Caco-2 (cell line): ENCODE measurements at regions not wholly inside any gene's neighbourhood (a gene's known extent, or its start where the extent isn't known, plus 50 kb on each side); places are given as distances from the start of the nearest gene placed in this dataset.

Source experiments
- BruUV-seq: library from RNA; stranded (reverse); fragments of 400-500 nt; replicated peaks from 2 replicates; lab custom pipeline; 2021; lab: Mats Ljungman, UMichigan
- CTCF ChIA-PET: fragments of 300-600 bp; sonication (Branson Sonifier 250); formaldehyde crosslinking; loops from one replicate; lab custom pipeline; 2022; ENCODE audit warnings: antibody characterized with exemption; lab: Charles Lee
- POLR2A ChIA-PET: fragments of 300-600 bp; sonication (Branson Sonifier 250); formaldehyde crosslinking; loops from one replicate; lab custom pipeline; 2022; ENCODE audit warnings: antibody characterized with exemption; lab: Charles Lee
- DNase-seq, 2 experiments: peaks; one replicate each; pipeline versions ENCODE4 v3.0.0 to v3.0.0-alpha.2; 2020 to 2022
- H3K27me3 ChIP-seq: replicated peaks from 2 replicates; pipeline ENCODE4 v1.6.0; 2011; ENCODE audit warnings: low read length; ENCODE audit not compliant: control insufficient read depth, insufficient read depth
- H3K36me3 ChIP-seq: 2 replicates; pipeline ENCODE4 v1.5.1; 2011; ENCODE audit warnings: low read length; ENCODE audit not compliant: control insufficient read depth, insufficient read depth
- H3K4me1 ChIP-seq: fragments of 250-450 bp; sonication (Bioruptor Pico); 2 replicates; pipeline ENCODE4 v1.5.1; 2020; ENCODE audit warnings: mild to moderate bottlenecking
- H3K4me3 ChIP-seq: 2 replicates; pipeline ENCODE4 v1.5.1; 2011; ENCODE audit warnings: low read depth, mild to moderate bottlenecking, control low read depth, low read length
- H3K9me3 ChIP-seq: fragments of 250-450 bp; sonication (Bioruptor Pico); 2 replicates; pipeline ENCODE4 v1.5.1; 2020; ENCODE audit warnings: mild to moderate bottlenecking, moderate library complexity
- H3K27ac Mint-ChIP-seq: one replicate; pipeline ENCODE4 v1.8.0; 2022; ENCODE audit warnings: mixed read lengths; ENCODE audit not compliant: unreplicated experiment
- H3K27me3 Mint-ChIP-seq: one replicate; pipeline ENCODE4 v1.8.0; 2022; ENCODE audit warnings: mixed read lengths; ENCODE audit not compliant: insufficient read depth, unreplicated experiment
- H3K36me3 Mint-ChIP-seq: one replicate; pipeline ENCODE4 v1.8.0; 2022; ENCODE audit warnings: mild to moderate bottlenecking, mixed read lengths; ENCODE audit not compliant: insufficient read depth, unreplicated experiment
- H3K4me1 Mint-ChIP-seq: one replicate; pipeline ENCODE4 v1.8.0; 2022; ENCODE audit warnings: low read depth, mixed read lengths; ENCODE audit not compliant: unreplicated experiment
- H3K4me3 Mint-ChIP-seq: one replicate; pipeline ENCODE4 v1.8.0; 2022; ENCODE audit warnings: mild to moderate bottlenecking, moderate library complexity, mixed read lengths; ENCODE audit not compliant: unreplicated experiment
- H3K9me3 Mint-ChIP-seq: one replicate; pipeline ENCODE4 v1.8.0; 2022; ENCODE audit warnings: mixed read lengths; ENCODE audit not compliant: unreplicated experiment
- CTCF ChIP-seq, 2 experiments: fragments of 200-600 bp in 1 of 2; IDR thresholded peaks; 1 replicate in 1 of 2; 2 replicates in 1 of 2; pipeline versions ENCODE4 v1.5.1 to v1.8.0; 2011 to 2022; ENCODE audit warnings: antibody characterized with exemption in 1 of 2, control low read depth in 1 of 2, inconsistent platforms in 1 of 2, low read depth in 1 of 2, low read length in 1 of 2, mild to moderate bottlenecking in 1 of 2, moderate library complexity in 1 of 2; ENCODE audit not compliant: insufficient read depth in 1 of 2, severe bottlenecking in 1 of 2, unreplicated experiment in 1 of 2
- intact Hi-C: fragments of 100-400 bp; cut with micrococcal nuclease; formaldehyde crosslinking; loops from one replicate; pipeline ENCODE4 v1.10.0; 2022; ENCODE audit not compliant: unreplicated experiment

GRCh38 chr2:5945742-5946141, 253.6 kb downstream of the SOX11 start:
- no peak overlapping the region for H3K4me3 ChIP-seq
- no peak overlapping the region for H3K4me3 Mint-ChIP-seq
- ChIA-PET CTCF (no interaction called here), POLR2A (no interaction called here)
- DNase-seq: no peak
- H3K27me3 Mint-ChIP-seq: no peaks in the 10 kb centered on the region
- H3K36me3 Mint-ChIP-seq: no peaks in the 10 kb centered on the region
- no TSS peak for BruUV-seq
- no peaks in the 10 kb centered on the region for H3K9me3 ChIP-seq
- no peaks in the 10 kb centered on the region for H3K36me3 ChIP-seq
- H3K27ac Mint-ChIP-seq: no peak overlapping the region
- TF ChIP-seq CTCF (IDR thresholded peaks at IDR 0.05; ENCODE audit: insufficient read depth in 1 of 2, low read depth in 1 of 2, low read length in 1 of 2, severe bottlenecking in 1 of 2, unreplicated experiment in 1 of 2): no peak
- no peaks in the 10 kb centered on the region for H3K4me1 ChIP-seq
- no peaks in the 10 kb centered on the region for H3K27me3 ChIP-seq
- no peaks in the 10 kb centered on the region for H3K9me3 Mint-ChIP-seq
- peaks cover 7% of the 10 kb centered on the region for H3K4me1 Mint-ChIP-seq
- intact Hi-C loops: no loop called here

DNA sequence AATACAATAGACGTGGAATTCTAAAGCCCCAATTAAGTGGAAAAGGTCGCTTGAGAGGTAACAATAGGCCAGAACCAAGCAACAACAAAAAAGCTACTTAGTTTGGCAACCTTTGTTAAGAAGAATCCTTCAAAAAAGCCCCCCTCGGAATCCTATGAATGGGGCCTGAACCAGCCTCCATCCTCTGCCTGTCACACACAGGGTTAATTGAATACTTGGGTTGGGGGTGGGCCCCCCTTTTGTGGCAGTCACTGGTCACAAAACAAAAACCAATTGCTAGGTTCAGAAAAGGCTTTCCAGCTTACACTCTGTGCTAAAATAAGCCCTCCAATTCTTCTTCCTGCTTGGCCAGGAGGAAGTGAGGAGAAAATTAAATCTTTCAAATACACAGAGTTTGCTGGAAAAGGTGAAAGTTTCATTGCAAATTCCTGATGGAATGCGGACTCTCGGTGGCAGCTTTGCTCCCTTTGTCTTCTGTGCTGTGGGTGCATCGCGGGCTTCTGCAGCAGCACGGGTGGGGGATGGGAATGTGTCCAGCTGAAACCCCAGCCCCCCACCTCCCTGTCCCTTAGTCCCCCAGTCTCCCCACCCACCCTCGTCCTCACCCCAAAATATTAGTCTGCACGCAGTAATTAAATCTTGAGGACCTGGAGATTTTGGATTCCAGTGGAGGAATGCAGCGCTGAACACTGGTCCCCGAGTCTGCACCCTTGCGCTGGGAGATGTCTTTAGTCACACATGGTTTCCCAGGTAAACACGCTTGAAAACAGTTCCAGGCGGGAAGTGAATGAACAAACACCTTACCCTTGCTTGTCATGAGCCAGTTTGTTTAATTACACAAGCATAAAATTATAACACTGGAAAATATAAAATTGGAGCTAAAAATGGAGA, 254.3 kb downstream of the SOX11 start:
- peaks cover 7% of the 10 kb centered on the region for H3K4me1 Mint-ChIP-seq
- no peak for DNase-seq
- Histone ChIP-seq H3K36me3 (no peaks in the 10 kb centered on the region), H3K27me3 (no peaks in the 10 kb centered on the region), H3K4me3 (no peak overlapping the region), H3K9me3 (no peaks in the 10 kb centered on the region), H3K4me1 (no peaks in the 10 kb centered on the region)
- no peak overlapping the region for H3K27ac Mint-ChIP-seq
- no peaks in the 10 kb centered on the region for H3K36me3 Mint-ChIP-seq
- intact Hi-C loops: no loop called here
- ChIA-PET POLR2A (no interaction called here), CTCF (no interaction called here)
- no TSS peak for BruUV-seq
- no peaks in the 10 kb centered on the region for H3K9me3 Mint-ChIP-seq
- H3K27me3 Mint-ChIP-seq: no peaks in the 10 kb centered on the region
- no peak overlapping the region for H3K4me3 Mint-ChIP-seq
- TF ChIP-seq CTCF (IDR thresholded peaks at IDR 0.05; ENCODE audit: insufficient read depth in 1 of 2, low read depth in 1 of 2, low read length in 1 of 2, severe bottlenecking in 1 of 2, unreplicated experiment in 1 of 2): no peak

DNA sequence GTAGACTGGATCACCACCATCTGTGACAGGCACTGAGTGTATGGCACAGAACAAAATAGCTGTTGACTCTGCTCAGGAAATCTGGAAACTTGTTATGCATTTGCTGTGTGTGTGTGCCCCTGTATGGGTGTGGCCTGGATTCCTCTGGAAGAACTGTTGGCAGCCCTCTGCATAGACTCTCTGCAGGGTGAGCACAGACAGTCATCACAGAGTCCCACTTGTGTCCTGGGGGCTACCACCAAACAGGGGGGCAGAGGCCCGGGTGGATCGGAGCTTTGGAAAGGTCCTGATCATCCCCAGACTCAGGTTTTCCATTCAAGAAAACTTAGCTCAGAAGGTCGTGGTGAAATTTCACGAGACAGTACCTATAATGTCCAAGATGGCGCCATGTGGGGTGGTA, 258.6 kb downstream of the SOX11 start:
- ChIA-PET POLR2A (no interaction called here), CTCF (no interaction called here)
- intact Hi-C loops: no loop called here
- Mint-ChIP-seq H3K36me3 (no peaks in the 10 kb centered on the region), H3K27ac (no peak overlapping the region), H3K4me1 (no peaks in the 10 kb centered on the region), H3K4me3 (no peak overlapping the region), H3K9me3 (no peaks in the 10 kb centered on the region), H3K27me3 (no peaks in the 10 kb centered on the region)
- H3K9me3 ChIP-seq: no peaks in the 10 kb centered on the region
- no peak for TF ChIP-seq CTCF (IDR thresholded peaks at IDR 0.05; ENCODE audit: insufficient read depth in 1 of 2, low read depth in 1 of 2, low read length in 1 of 2, severe bottlenecking in 1 of 2, unreplicated experiment in 1 of 2)
- no peak for DNase-seq
- no peak overlapping the region for H3K4me3 ChIP-seq
- no peaks in the 10 kb centered on the region for H3K27me3 ChIP-seq
- no peaks in the 10 kb centered on the region for H3K4me1 ChIP-seq
- BruUV-seq: no TSS peak
- no peaks in the 10 kb centered on the region for H3K36me3 ChIP-seq
